HG02943 (cell line): ENCODE measurements at regions not wholly inside any gene's neighbourhood (a gene's known extent, or its start where the extent isn't known, plus 50 kb on each side); places are given as distances from the start of the nearest gene placed in this dataset.

Source experiments
- ATAC-seq: cut with Tn5 transposase; IDR thresholded peaks from one replicate; pipeline ENCODE4 v1.9.1; 2021; ENCODE audit warnings: mild to moderate bottlenecking, low read depth, moderate library complexity; ENCODE audit not compliant: unreplicated experiment

DNA sequence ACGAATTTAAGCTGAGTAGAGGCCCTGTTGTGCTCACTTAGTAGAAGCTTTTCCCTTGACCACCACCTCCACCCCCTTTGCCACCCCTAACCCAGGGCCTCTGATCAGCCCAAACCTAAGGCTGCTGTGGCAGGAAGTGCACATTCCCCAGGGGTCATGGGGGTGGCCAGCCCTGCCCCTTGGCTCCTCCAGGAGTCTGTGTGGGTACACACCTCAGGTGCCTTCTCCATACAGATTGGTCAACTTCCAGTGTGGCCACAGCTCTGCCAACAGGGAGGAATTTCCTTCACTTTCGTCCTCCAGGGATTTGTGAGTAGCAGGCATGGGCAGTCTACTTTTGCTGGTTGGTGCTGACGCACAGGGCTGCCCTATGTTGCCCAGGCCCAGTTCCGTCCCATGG lies 249.9 kb upstream of the ZNF32 start:
- no peak for ATAC-seq

DNA sequence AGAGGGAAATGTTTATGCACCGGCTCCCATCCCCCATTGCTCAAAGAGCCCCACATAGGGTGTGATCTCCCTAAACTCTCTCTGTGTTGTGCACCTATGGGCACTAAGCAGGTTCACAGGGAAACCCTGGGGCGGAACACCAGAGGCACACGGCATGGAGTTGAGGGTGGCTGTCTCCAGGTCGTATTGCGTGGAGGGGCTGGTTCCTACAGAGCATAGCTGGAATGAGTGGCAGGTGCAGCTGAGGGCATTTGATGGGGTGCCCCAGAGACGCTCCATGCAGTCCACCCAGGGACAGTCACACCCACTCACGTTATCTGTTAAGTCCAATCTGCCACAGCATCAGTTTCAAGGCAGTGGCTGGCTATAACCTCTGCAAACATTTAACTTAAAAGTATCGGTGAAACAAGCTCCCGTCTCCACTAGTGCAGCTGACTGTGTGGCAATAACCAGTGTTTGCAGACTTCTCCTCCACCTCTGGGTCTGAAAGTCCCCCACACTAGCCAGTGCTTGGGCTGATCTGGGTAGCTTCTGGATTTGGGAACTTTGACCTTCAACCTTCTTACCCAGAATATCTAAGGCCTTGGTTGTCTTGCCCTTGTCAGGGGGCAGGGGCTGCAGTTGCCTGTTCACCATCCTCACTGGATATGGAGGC lies 249.2 kb upstream of the ZNF32 start:
- no peak for ATAC-seq

DNA sequence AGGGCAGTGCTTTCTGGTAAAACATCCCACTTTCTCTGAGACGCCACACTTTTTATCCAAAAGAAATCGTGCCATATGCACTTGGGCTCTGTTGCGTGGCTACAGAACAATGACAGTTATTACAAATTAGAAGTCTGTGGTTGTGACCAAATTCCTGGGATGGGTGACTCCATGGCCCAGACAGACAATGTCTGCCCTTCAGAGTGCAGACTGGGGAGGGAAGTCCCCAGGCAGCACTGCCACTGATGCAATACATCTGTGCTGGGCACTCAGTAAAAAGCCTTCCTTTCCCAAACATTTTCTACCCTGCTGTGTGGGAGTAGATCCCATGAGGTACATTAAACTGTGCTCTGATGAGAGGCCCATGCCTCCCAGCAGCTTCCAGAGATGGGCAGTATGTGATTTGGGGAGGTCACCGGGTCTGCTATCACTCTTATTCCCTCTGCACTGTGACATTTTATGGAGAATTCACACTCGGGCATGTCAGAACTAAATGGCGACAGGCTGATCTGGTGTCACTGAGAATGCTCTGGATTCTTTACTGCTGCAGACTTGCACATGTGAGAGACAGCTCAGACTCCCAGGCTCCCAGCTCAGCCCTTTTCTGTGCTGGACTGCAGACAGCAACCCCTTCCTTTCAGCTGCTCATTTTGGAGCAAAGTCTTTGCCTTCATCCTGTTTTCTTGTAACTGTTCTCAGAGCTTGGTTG lies 243.5 kb upstream of the ZNF32 start:
- no peak for ATAC-seq

GRCh38 chr10:43891241-43891640 lies 242.6 kb upstream of the ZNF32 start:
- no peak for ATAC-seq

DNA sequence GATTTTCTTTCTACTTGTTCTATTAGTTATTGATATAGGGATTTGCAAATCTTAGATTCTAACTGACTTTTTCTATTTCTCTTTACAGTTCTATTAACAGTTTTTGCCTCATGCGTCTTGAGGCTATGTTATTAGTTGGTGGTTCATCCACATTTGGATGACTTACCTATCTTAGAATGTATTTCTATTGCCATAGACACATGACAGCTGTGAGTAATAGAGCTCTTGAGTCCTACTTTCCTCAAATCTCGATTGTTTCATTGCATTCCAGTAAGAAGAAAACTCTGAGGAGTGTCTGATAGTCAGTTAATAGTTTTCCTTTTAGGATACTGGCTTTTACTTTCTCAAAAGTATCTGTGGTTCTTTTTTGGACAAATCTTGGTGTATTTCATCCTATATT lies 241.4 kb upstream of the ZNF32 start:
- no peak for ATAC-seq

DNA sequence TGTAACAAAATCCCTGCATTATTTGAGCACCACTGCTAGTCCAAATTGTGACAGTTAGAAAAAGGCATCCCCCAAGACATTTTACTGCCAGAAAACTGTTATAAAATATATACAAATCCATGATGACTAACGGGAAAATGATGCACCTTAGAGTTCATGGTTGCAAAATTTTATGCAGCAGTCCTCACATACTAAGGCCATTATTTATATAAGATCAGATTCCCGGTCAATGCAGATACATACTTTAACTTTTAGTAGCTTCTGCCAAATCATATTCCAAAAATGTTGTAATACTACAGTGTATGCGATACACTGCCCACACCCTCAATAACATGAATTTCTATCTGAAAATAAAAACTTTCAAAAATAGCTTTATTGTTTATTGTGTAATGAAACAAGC lies 239.9 kb upstream of the ZNF32 start:
- ATAC-seq = no peak

DNA sequence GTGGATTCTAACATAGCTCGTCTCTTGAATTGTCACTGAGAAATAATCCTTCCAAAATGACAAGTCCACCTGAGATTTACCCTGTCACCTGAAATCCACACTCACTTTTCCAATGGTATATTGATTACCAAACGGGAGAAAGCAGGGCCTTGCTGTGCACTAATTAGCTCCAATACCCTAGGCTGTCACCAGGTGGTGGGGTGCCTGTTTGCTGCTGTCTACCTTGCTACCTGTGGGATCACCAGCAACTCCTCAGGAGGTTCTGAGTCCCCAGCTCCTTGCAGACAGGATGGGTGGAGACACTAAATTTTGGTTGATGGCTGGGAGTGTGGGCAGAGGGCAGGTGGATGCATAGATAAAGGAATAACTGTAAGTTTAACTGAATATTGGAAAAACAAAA lies 237.2 kb upstream of the ZNF32 start:
- no peak for ATAC-seq

- no peak for ATAC-seq
Measured at GRCh38 chr10:43885252-43885651, 236.6 kb upstream of the ZNF32 start.

- ATAC-seq = no peak
Measured at GRCh38 chr10:43884501-43885105, 235.9 kb upstream of the ZNF32 start.

GRCh38 chr10:43882711-43883110 lies 234.0 kb upstream of the ZNF32 start:
- no peak for ATAC-seq

- ATAC-seq = no peak
Measured at GRCh38 chr10:43881657-43882056, 233.0 kb upstream of the ZNF32 start.

DNA sequence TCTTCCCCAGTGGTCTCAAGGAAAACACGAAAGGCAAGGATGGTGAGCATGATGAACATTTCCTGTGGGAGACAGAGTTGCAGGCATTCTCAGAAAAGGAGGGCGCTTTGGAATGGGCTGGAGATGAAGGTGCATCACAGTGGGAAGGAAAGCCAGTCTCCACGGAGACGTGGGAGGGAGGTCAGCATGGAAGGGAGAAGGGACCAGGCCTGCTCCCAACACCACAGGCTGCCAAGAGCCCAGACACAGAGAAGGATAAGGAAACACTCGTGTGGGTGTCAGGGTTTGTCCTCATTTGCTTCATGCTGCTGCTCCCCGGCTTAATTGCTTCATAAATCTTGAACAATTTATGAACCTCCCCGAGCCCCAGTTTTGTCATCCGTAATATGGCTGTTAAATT lies 231.5 kb upstream of the ZNF32 start:
- ATAC-seq = no peak

DNA sequence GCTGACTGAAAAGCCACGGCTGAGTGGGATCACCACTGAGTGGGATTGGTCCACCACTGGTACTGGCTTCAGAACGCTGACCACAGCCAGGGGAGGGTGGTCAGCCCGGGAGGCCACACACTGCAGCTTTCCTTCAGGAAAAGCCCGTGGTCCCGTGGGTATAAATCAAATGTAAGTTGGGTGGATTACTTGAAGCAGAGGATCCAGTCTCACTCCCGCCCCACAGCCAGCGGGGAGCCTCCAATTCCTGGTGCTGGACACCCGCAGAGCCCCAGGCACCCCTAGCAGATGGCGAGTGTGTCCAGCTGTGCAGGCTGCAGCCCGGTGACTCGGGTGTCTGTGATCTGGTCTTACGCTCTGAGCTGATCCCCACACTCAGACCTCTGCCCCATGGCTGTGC lies 231.1 kb upstream of the ZNF32 start:
- ATAC-seq = no peak

DNA sequence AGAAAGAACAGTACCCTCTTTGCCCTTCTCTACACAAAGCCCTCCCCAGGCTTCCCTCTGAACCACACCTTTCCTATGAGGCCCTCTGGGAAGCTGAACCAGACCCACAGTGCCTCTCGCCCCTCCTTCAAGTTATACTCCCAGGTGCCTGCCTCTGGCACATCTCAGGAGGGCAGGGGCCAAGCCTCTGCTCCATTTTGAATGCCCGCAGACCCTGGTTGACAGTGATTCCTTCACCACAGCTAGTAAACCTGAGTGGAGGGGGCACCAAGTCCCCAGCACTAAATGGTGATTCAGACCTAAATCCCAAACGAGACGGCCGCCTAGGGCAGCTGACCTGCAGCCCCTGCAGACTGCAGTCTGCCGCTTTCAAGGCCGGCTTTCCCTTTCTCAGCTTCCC lies 230.5 kb upstream of the ZNF32 start:
- ATAC-seq = no peak

DNA sequence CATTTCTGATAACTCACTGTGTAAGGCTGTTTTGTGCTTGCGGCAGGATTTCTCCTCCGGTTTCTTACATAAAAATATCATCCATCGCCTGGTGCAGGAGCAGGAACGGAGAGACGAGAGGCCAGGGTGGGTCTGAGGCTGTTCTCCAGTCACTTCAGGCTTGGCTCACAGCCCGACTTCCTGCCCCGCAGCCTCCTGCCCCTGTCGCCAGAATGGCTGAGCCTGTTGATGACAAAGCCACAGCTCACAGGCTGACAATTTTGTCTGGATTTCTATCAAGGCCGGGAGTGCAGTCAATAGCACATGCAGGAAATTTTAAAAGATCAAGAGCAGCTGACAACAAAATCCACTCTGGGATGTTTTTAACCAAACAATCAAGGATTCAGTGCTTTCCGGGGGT lies 229.7 kb upstream of the ZNF32 start:
- ATAC-seq = no peak

- no peak for ATAC-seq
Measured at GRCh38 chr10:43876976-43877375, 228.3 kb upstream of the ZNF32 start.

DNA sequence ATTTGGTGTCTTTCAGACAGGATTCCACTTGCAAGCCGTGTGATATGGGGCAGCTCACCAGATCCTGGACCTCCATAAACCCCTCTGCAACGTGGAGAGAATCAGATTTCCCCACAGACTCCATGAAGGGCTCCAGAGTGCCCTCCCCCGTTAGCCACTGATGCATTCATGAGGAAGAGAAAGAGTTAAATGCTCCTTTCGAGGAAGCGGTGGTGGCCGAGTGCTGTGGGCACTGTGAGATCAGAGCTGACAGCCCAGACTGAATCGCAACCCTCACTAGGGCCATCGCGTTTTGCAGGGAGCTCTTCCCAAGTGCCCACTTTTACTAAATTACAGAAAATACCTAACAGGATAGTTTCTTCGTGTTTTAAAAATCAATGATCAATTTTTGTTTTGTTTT lies 226.3 kb upstream of the ZNF32 start:
- ATAC-seq = no peak

- no peak for ATAC-seq
Measured at GRCh38 chr10:43873717-43874116, 225.0 kb upstream of the ZNF32 start.

DNA sequence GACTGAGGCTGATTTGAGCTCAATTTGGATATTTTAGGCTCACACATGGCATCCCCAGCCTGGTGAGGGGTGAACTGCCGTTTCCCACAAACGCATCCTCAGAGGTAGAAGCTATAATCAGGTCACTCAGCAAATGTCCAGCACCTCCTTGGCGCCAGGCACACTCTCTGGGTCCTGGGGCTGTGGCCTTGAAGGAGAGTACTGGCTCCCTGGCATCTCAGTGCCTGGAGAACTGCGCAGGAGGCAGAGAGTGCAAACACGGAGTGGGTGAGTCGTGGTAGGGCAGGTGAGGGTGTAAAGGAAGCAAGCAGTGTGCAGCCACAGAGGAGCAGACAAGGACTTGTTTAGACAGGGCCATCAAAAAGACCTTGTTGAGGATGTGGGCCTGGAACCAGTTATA lies 224.0 kb upstream of the ZNF32 start:
- no peak for ATAC-seq

GRCh38 chr10:43871545-43871944 lies 222.9 kb upstream of the ZNF32 start:
- no peak for ATAC-seq

- no peak for ATAC-seq
Measured at GRCh38 chr10:43870968-43871439, 222.3 kb upstream of the ZNF32 start.
